ENCODE measurements at regions not wholly inside any gene's neighbourhood (a gene's known extent, or its start where the extent isn't known, plus 50 kb on each side); places are given as distances from the start of the nearest gene placed in this dataset.

GRCh38 chr2:223260681-223261080, 208.7 kb downstream of the KCNE4 start:
- intact Hi-C loops (cut with DNase I), result no loop called here

GRCh38 chr2:223262946-223263345, 211.0 kb downstream of the KCNE4 start:
- intact Hi-C loops (cut with DNase I), result no loop called here
- Histone ChIP-seq H3K4me3 (no peak overlapping the region), H3K27ac (no peak overlapping the region), H3K27me3 (replicated peaks; ENCODE audit: insufficient read depth) (no peaks in the 10 kb centered on the region), H3K36me3 (no peaks in the 10 kb centered on the region), H3K9me3 (no peaks in the 10 kb centered on the region), H3K4me1 (replicated peaks) (no peaks in the 10 kb centered on the region)
- WGBS, result 27% methylated on average over 6 of the region's 6 CpGs
- no peak for TF ChIP-seq POLR2AphosphoS5 (IDR thresholded peaks at IDR 0.05)
- no peak for TF ChIP-seq POLR2A (IDR thresholded peaks at IDR 0.05)
- no peak for TF ChIP-seq CTCF (IDR thresholded peaks at IDR 0.05)
- DNase-seq (ENCODE audit: low spot score), result peak; percentile 16

More at GRCh38 chr2:223260681-223261080, 208.7 kb downstream of the KCNE4 start:
- H3K27me3 ChIP-seq (replicated peaks; ENCODE audit: insufficient read depth), result no peaks in the 10 kb centered on the region
- DNase-seq (ENCODE audit: low spot score), result no peak
- no peak overlapping the region for H3K4me3 ChIP-seq
- no peaks in the 10 kb centered on the region for H3K9me3 ChIP-seq
- WGBS, result 55% methylated on average over 2 of the region's 2 CpGs
- H3K36me3 ChIP-seq, result no peaks in the 10 kb centered on the region
- no peak overlapping the region for H3K27ac ChIP-seq
- TF ChIP-seq POLR2AphosphoS5 (IDR thresholded peaks at IDR 0.05) (no peak), POLR2A (IDR thresholded peaks at IDR 0.05) (no peak), CTCF (IDR thresholded peaks at IDR 0.05) (no peak)
- no peaks in the 10 kb centered on the region for H3K4me1 ChIP-seq (replicated peaks)

- no peak overlapping the region for H3K27ac ChIP-seq
- intact Hi-C loops (cut with DNase I), result no loop called here
- TF ChIP-seq POLR2AphosphoS5 (IDR thresholded peaks at IDR 0.05) (no peak), POLR2A (IDR thresholded peaks at IDR 0.05) (no peak), CTCF (IDR thresholded peaks at IDR 0.05) (no peak)
- no peaks in the 10 kb centered on the region for H3K27me3 ChIP-seq (replicated peaks; ENCODE audit: insufficient read depth)
- H3K4me1 ChIP-seq (replicated peaks), result no peaks in the 10 kb centered on the region
- H3K36me3 ChIP-seq, result no peaks in the 10 kb centered on the region
- 81% methylated on average over 2 of the region's 2 CpGs for WGBS
- DNase-seq (ENCODE audit: low spot score), result no peak
- H3K4me3 ChIP-seq, result no peak overlapping the region
- no peaks in the 10 kb centered on the region for H3K9me3 ChIP-seq
Measured at GRCh38 chr2:223264541-223265193, 212.7 kb downstream of the KCNE4 start.

GRCh38 chr2:223267160-223267951, 215.4 kb downstream of the KCNE4 start:
- WGBS, result 82% methylated on average over 6 of the region's 6 CpGs
- H3K27me3 ChIP-seq (replicated peaks; ENCODE audit: insufficient read depth), result no peaks in the 10 kb centered on the region
- no peak for DNase-seq (ENCODE audit: low spot score)
- no peak for TF ChIP-seq CTCF (IDR thresholded peaks at IDR 0.05)
- TF ChIP-seq POLR2AphosphoS5 (IDR thresholded peaks at IDR 0.05), result no peak
- no peak for TF ChIP-seq POLR2A (IDR thresholded peaks at IDR 0.05)
- H3K4me3 ChIP-seq, result no peak overlapping the region
- no peak overlapping the region for H3K27ac ChIP-seq
- no peaks in the 10 kb centered on the region for H3K4me1 ChIP-seq (replicated peaks)
- H3K36me3 ChIP-seq, result no peaks in the 10 kb centered on the region
- intact Hi-C loops (cut with DNase I), result no loop called here
- no peaks in the 10 kb centered on the region for H3K9me3 ChIP-seq
